ENCODE measurements at regions not wholly inside any gene's neighbourhood (a gene's known extent, or its start where the extent isn't known, plus 50 kb on each side); places are given as distances from the start of the nearest gene placed in this dataset.
A peak's percentile ranks its signal among the peaks of the same experiment; 100 is the strongest.
"Not testable (repeated sequence)": the region's sequence is repeated elsewhere in the genome, so short reads cannot be mapped to it uniquely, and the experiment has no call there.

DNA sequence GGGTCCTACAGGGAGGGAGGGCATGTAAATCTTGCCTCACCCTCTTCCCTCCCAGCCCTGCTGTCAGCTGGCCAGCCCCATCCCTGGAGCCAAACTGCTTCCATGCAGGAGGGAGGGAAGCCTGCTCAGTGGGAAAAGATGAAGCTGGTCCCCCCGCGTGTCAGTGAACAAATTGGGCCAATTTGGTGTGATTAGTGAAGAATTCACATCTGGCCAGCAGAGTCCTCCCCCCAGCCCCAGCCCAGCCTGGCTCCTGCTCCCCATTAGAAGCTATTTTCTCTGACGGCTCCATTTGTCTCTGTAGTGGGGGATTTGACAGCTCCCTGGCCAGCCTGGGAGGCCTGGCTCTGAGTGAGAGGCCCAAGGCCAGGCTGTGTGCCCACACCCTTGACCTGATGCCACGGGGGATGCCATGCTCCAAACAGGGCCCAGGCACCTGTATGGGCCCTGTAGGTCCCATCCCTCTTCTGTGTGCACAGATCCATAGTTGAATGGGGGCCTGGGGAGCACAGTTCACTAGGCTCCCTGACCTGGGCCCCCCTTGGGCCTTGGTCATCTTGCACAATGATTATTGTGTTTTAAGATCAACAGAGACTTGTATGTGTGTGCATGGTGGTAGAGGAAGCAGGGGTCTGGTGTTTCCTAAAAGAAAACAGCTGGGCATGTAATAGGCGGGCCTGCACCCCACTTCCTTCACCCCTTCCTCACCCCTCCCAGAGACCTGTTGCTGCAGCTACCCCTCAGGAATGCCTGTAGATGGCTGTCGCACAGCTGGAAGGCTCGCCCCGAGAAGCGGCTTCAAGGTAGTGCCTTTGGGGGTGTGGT lies 50.7 kb upstream of the TAC4 start:
- no peak for DNase-seq (ENCODE audit: low read depth in 4 of 4, low spot score in 3 of 4)

DNA sequence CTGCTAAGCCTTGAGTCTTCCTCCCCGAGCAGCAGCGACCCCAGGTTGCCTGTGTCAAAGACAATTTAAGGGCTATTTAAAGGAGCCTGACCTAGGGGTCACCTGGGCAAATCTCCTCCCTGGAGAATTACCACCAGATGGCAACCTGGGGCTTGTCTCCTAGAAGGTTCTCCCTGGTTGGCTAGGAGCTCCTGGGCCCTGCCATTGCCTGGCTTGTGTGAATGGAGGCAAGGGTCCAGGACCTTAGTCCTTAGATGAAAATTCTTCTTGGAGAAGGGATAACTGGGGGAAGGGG lies 51.3 kb upstream of the TAC4 start:
- DNase-seq (ENCODE audit: low read depth in 4 of 4, low spot score in 3 of 4): no peak

- no peak for DNase-seq (ENCODE audit: low read depth in 4 of 4, low spot score in 3 of 4)
Observed at GRCh38 chr17:49899588-49899987, 51.7 kb upstream of the TAC4 start.

DNA sequence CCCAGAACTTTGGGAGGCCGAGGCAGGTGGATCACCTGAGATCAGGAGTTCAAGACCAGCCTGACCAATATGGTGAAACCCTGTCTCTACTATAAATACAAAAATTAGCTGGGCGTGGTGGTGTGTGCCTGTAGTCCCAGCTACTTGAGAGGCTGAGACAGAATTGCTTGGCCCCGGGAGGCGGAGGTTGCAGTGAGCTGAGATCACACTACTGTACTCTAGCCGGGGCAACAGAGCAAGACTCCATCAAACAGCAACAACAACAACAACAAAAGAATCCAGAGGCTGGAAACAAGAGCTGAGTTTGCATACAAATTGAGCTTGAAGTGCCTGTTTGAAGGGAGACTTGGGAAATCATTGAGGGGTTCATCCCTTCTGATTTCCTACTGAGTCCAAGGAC lies 52.9 kb upstream of the TAC4 start:
- not testable (repeated sequence) for DNase-seq (ENCODE audit: low read depth in 4 of 4, low spot score in 3 of 4)

DNA sequence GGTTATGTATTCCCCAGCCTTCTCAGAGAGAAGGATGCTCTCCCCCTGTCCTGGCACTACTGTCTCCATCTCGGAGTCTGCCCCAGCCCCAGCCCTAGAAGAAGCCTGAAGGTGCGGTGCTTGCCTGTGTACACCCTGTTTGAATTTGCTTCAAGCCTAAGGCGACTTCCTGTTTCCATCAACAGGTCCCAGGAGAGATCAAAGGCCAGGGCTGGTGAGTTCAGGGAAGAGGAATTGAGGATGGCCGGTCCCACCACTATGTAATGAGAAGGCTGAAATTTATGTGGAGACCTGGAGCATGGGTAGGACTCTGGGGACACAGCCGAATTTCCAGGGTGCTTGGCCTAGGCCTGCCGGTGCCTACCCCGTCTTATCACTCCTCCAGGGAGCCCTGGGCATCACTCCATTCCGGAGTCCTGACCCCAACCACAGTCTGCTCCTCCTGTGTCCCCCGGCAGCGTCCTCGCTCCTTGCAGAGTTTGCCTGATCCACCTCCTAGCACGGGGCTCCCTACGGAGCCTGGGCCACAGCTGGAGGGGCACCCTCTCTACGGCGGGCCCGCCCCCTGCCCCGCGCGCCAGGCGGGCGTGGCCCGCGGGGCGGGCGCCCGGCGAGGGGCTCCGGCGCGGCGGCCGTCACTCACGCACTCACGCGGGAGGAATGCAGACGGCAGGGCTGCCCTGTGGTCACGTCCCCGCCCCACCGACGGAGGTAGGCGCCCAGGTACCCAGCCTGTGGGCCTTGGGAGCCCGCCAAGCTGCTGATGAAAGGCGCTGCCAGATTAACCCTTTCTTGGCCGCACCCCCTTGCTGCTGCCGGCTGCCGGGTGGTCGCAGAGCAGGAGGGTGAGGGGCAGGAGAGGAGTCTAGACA lies 53.8 kb upstream of the TAC4 start:
- no peak for DNase-seq (ENCODE audit: low read depth in 4 of 4, low spot score in 3 of 4)

DNA sequence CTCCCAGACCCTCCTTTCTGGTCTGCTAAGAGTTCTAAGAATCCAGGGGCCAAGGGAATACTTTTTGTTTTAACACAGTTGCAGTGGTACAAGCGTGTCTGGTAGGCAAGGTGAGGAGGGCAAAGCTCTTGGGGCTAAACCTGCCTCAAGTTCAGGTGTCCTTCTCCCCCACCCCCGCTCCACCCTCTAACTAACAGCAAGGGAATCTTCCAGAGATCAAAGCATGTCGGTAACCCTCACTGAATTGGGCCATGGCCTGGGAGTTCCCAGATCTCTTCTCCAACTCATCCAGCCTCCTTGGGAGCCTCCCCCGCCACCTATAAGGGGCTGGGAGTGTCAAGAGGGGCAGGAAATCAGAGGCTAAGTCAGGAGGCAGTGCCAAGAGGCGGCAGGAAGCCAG lies 55.7 kb upstream of the TAC4 start:
- DNase-seq (ENCODE audit: low read depth in 4 of 4, low spot score in 3 of 4): no peak

- no peak for DNase-seq (ENCODE audit: low read depth in 4 of 4, low spot score in 3 of 4)
Observed at GRCh38 chr17:49904893-49905292, 57.0 kb upstream of the TAC4 start.

DNA sequence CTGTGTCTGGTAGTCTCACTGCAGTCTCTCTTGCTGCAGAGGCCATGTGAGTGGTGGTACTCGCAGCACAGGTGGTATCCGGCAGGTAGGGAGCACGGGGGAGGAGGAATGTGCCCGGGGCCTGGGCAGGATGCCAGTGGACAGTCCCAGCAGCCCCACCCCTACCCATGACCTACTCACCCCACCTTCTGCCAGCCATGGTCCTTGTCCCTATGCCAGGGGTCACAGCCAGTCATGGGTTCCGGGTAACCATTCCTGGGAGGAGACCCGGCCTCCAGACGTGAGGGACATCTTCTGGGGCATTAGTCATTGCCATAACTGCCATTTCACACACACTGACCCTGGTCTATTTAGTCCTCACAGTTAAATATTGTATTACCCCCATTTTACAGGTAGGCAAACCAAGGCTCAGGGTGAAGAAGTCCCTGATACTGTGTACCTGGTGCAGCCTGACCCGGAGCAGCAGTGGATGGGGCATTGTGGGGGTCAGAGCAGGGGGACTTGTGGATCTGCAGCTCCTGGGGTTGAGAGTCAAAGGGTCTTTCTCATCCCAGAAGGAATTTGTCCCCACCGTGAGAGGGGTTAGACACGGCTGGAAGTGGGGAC lies 58.8 kb upstream of the TAC4 start:
- DNase-seq (ENCODE audit: low read depth in 4 of 4, low spot score in 3 of 4): no peak

GRCh38 chr17:49907279-49907678 lies 59.4 kb upstream of the TAC4 start:
- no peak for DNase-seq (ENCODE audit: low read depth in 4 of 4, low spot score in 3 of 4)

DNA sequence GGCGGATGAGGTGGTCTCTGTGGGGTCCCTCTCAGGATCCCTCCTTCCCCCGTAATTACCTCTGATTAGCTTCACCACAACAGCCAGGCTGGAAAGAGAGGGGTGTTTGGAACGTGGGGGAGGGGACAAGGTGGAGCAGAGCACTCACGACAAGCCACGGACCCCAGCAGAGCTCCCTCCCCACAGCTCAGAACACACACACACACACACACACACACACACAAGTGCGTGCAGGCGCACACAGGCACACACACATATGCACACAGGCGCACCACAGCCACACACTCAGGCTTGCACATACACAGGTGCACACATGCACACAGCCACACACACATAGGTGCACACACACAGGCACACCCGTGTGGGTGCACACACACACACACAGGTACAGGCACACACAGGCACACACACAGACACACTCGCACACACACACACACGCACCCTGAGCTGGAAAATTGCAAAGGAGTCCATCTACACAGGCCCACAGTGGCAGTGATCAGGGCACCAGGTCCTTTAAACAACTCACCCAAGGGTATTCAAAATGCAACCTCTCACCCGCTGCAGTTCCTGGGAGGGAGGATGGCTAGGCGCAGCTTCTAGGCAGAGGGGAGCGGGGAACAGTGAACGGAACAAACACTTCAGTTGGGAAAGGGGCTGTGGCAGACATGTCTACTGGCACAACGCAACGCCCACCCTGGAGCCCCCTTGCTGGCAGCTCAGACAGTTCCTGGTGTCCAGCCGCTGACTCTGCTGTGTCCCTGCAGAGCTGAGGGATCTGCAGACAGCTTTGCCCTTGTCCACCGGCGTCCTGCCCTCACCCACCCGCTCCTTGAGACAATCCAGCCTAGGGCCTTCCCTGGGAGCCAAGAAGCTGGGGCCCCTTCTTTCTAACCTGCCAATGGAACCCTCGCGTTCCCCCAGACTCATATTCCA lies 59.9 kb upstream of the DLX4 start:
- DNase-seq (ENCODE audit: low read depth in 4 of 4, low spot score in 3 of 4): no peak

- DNase-seq (ENCODE audit: low read depth in 4 of 4, low spot score in 3 of 4): no peak
Observed at GRCh38 chr17:49910094-49910857, 58.7 kb upstream of the DLX4 start.

- no peak for DNase-seq (ENCODE audit: low read depth in 4 of 4, low spot score in 3 of 4)
Observed at GRCh38 chr17:49910858-49911204, 58.2 kb upstream of the DLX4 start.

- DNase-seq (ENCODE audit: low read depth in 4 of 4, low spot score in 3 of 4): no peak
Observed at GRCh38 chr17:49911719-49912118, 57.3 kb upstream of the DLX4 start.

DNA sequence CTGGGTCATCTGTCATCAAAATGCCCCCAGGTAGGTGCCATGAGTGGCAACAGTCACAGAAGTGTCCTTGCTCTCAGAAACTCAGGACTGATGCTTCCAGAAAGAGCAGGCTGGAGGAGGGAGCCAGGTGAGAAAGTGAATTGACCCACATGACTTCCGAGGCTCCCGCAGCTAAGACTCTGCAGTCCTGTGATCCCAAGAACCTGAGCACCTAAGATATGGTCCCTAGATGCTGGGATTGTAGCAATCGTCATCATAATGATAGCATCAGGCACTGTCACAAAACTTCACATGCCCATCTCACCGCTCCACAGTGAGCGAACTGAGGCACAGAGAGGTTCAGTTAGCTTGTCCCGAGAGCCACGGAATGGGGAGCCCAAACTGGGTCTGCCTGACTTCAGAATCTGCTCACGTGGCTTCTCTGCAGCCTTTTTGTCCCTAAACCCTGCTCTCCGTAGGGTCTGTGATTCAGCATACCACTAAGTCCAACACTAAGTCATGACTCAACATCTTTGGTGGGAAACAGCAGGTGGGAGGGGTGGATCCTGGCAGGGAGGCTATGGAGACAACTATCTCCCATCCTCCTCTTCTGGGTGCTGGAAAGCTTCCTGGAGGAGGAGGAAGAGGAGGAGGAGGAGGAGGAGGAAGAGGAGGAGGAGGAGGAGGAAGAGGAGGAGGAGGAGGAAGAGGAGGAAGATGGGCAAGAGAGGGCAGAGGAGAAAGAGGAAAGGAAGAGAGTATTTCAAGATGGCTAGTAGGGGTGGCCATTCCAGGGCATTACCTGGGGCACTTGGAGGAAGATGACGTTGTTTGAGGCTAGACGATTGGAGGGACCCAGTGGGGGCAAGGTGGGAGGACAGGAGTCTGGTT lies 55.5 kb upstream of the DLX4 start:
- no peak for DNase-seq (ENCODE audit: low read depth in 4 of 4, low spot score in 3 of 4)

DNA sequence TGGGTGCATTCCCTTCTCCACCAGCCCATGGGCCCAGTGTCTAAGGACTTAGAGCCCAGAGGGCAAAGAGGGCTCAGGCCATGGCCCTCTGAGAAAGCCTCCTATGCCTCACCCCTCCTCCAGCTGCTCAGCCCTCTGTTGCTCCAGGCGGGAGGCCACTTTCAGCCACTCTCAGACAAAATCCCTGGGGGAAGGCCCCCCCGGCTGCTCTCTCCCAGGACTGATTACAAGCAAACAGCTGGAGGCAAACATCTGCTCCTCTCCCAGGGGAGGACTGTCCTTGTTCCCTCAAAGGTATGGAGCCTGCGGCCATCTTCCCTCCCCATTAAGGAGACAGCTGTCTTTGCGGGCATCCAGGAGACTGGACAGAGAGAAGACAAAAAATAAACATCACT lies 54.9 kb upstream of the DLX4 start:
- DNase-seq (ENCODE audit: low read depth in 4 of 4, low spot score in 3 of 4): no peak

DNA sequence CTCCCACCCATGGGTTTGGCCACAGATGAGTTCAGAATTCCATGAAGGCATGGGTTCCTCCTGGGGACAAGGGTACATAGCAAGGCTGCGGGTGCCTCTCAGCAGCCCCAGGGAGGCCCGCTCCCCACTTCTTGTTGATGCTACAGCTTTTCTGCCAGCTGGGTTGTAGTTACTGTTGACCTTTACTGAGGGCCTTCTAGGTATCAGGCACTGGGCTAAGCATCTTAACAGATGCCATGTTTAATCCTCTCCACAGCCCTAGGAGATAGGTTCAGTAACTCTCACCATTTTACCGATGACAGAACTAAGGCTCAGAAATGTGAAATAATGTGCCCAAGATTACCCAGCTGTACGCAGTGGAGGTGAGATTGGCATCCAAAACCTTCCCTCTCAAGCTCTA lies 54.3 kb upstream of the DLX4 start:
- DNase-seq (ENCODE audit: low read depth in 4 of 4, low spot score in 3 of 4): no peak

DNA sequence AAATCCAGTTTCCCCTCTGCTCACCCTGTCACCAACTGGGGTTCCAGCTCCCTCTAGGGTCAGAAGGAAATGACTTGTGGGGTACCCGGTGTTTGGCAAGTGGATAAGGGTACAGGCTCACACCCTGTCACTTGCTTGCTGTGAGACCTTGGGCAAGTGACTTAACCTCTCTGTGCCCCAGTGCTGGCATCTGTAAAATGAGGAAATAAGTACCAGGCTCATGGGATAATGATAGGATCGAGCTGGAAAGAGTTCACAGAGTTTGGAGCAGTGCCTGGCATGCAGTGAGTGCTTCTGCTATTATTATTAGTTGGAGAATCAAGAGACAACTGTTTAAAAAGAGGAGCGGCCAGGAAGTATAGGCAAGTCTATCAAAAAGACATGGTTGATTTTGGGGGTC lies 53.7 kb upstream of the DLX4 start:
- DNase-seq (ENCODE audit: low read depth in 4 of 4, low spot score in 3 of 4): no peak

DNA sequence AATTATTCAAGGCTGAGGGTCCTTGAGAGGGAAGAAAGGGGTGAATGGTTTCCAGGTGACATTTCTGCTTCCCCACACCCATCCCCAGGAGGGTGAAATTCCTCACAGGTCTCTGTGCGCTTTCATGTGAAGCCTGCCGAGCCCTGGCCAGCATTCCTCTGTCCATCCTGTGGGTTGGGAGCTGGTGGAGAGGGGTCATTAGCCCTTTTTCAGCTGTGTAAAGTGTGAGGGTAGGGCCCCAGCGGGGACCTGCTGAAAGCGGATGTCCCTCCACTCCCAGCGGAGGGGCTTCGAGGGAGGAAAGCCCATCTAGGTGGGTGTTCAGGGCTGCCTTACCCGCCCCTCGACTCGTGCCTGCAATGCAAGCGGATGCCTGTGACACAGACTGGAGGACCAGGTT lies 53.3 kb upstream of the DLX4 start:
- DNase-seq (ENCODE audit: low read depth in 4 of 4, low spot score in 3 of 4): peak in 2 of 4 donors; percentile 28 to 54

DNA sequence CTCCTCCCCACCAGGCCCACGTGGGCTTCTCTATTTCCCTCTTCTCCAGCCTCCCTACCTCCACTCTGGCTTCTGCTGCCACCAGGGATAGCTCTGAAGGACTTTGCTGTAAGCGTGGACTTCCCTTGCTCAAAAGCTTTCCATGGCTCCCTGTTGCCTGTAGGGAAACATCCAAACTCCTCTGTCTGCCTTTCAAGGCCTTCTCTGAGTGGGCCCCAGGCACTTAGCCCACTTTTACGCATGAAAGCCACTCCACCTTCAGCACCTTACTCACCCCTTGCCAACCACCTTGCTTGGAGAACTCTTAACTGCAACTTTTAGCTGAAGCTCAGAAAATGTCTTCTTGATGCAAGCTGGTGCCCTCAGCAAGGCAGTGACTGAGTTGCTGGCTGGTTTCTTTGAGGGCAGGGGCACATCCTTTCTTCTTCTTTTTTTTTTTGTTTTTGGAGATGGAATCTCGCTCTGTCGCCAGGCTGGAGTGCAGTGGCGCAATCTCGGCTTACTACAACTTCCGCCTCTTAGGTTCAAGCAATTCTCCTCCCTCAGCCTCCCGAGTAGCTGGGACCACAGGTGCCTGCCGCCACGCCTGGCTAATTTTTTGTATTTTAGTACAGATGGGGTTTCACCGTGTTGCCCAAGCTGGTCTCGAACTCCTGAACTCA lies 52.0 kb upstream of the DLX4 start:
- no peak for DNase-seq (ENCODE audit: low read depth in 4 of 4, low spot score in 3 of 4)

All from right renal pelvis (tissue), 4 donors.